Uterus (tissue), 2 donors: ENCODE measurements at regions not wholly inside any gene's neighbourhood (a gene's known extent, or its start where the extent isn't known, plus 50 kb on each side); places are given as distances from the start of the nearest gene placed in this dataset.

Experiments used
- POLR2A ChIP-seq, 2 donors: fragments of 450-650 bp; IDR thresholded peaks; one replicate each; pipeline ENCODE4 v1.6.1; 2016; ENCODE audit warnings: antibody characterized with exemption in 2 of 2, mild to moderate bottlenecking in 1 of 2, moderate library complexity in 1 of 2
- TF ChIP-seq, protein P1 (sequence below), 4 experiments: fragments of 200-600 bp in 2 of 4; fragments of 450-650 bp in 2 of 4; sonication (generic) in 2 of 4; IDR thresholded peaks; one replicate each; pipeline ENCODE4 v1.5.1; 2016 to 2019; ENCODE audit warnings: antibody characterized with exemption in 4 of 4, mild to moderate bottlenecking in 2 of 4, moderate library complexity in 1 of 4

DNA sequence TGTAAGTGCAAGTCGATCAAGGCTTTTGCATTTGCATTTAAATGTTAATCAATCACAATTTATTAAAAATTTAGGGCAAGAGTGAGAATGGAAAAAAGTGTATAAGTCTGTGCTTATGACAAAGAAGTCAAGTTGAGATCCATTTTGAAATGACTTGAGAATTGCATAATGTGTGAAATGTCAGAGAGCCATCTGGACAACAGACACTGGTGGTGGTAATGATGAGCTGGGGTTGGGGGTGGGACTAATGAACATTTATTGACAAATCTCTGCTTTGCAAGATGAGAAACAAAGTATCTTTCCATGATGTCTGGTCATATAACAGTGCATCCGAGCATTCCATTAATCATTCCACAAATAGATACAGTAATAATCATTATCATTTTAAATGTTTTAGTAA lies 89.4 kb upstream of the ZBTB20 start:
- TF ChIP-seq, protein P1, sequence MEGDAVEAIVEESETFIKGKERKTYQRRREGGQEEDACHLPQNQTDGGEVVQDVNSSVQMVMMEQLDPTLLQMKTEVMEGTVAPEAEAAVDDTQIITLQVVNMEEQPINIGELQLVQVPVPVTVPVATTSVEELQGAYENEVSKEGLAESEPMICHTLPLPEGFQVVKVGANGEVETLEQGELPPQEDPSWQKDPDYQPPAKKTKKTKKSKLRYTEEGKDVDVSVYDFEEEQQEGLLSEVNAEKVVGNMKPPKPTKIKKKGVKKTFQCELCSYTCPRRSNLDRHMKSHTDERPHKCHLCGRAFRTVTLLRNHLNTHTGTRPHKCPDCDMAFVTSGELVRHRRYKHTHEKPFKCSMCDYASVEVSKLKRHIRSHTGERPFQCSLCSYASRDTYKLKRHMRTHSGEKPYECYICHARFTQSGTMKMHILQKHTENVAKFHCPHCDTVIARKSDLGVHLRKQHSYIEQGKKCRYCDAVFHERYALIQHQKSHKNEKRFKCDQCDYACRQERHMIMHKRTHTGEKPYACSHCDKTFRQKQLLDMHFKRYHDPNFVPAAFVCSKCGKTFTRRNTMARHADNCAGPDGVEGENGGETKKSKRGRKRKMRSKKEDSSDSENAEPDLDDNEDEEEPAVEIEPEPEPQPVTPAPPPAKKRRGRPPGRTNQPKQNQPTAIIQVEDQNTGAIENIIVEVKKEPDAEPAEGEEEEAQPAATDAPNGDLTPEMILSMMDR (IDR thresholded peaks at IDR 0.05): no peak
- no peak for TF ChIP-seq POLR2A (IDR thresholded peaks at IDR 0.05)
